ENCODE measurements at regions not wholly inside any gene's neighbourhood (a gene's known extent, or its start where the extent isn't known, plus 50 kb on each side); places are given as distances from the start of the nearest gene placed in this dataset.

DNA sequence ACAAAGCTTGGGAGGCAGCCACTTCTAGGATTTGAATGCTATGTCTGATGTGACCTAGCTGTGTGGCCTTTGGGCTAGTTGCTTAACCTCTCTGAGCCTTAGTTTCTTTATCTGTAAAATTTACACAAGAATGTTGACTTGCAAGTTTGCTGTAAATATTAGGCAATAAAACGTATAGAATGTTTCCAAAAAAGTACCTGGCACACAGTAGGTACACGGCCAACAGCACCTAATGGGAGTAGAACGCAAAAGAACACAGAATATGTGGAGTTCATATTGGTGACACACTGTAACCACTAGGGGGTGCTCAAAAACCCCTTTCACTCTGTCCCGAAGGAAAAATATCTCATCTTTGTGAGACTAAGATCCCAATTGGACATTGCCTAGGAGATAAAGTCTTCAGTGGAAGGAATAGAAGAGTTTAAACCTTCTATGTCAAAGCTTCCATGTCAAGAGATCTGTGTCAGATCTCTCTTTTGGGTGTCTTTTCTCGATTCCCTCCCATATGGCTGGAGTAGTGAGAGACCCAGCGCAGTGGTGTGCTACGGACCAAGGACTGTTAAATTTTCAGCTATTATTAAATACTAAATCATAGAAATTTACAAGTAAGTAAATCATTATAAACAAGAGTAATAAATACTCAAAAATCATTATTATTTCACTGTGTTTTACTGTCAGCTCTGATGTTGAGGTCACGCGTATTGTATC, 145.4 kb upstream of the RAD23B start:
- no peak for TF ChIP-seq POLR2A (IDR thresholded peaks at IDR 0.05; ENCODE audit: low read depth, low read length)
- peak; percentile 71 for FAIRE-seq
- peak; percentile 64 for DNase-seq (ENCODE audit: insufficient read length, low spot score)

DNA sequence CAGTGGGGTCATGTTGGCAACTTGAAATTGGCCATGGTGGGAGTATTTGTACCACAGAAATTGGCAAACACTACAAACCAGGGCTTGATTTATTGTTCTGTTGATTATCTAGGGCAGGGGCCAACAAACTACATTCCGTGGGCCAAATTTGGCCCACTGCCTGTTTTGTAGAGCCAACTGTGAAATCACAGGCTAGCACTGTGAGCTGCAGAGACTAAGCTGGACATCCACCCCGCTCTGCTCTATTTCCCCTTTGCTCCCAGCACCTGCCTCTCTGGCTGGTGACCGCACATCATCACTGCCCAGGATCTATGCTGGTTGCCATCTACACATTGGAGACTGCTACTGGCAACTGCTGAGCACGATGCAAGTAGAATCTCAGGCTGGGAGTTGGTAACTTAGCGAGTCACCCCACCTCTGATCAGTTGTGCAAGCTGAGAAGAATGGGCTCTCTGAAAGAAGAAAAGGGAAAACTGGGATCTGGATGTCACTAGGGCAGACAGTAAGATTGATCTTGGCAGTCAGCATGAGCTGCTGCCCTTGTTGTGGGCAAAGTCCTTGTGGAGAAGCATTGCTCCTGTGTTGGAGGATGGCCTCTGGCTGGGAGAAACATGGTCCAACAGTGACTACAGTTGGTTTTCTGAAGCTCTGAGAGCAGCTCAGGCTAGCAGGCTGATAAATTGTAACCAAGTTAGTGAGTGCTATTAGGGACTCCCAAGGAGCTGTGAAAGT, 144.7 kb upstream of the RAD23B start:
- FAIRE-seq (no peak), DNase-seq (ENCODE audit: insufficient read length, low spot score) (no peak)
- TF ChIP-seq POLR2A (IDR thresholded peaks at IDR 0.05; ENCODE audit: low read depth, low read length): no peak

GRCh38 chr9:107141967-107142366, 141.1 kb upstream of the RAD23B start:
- DNase-seq (ENCODE audit: insufficient read length, low spot score) (no peak), FAIRE-seq (no peak)
- TF ChIP-seq POLR2A (IDR thresholded peaks at IDR 0.05; ENCODE audit: low read depth, low read length): no peak

DNA sequence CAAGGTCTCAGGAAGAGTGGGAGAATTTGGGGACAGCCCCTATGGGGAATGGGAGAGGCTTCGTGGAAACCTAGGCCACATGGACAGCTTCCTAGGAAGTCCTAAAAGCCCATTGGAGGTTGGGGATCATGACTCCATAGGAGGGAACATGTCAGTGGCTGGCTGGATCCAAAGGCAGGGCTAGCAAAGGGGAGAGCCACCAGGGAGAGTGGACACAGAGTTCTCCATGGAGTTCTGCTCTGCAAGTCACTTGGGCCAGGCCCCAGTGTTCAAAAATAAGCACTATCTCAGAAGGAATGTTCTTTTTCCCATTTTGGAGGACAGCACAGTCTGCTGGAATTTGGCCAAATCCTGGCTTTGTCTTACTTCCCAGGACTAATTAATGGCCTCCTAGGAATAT, 140.6 kb upstream of the RAD23B start:
- no peak for TF ChIP-seq POLR2A (IDR thresholded peaks at IDR 0.05; ENCODE audit: low read depth, low read length)
- FAIRE-seq (no peak), DNase-seq (ENCODE audit: insufficient read length, low spot score) (no peak)

- no peak for TF ChIP-seq POLR2A (IDR thresholded peaks at IDR 0.05; ENCODE audit: low read depth, low read length)
- FAIRE-seq: no peak
These were observed 140.0 kb upstream of the RAD23B start for GRCh38 chr9:107142896-107143603.

DNA sequence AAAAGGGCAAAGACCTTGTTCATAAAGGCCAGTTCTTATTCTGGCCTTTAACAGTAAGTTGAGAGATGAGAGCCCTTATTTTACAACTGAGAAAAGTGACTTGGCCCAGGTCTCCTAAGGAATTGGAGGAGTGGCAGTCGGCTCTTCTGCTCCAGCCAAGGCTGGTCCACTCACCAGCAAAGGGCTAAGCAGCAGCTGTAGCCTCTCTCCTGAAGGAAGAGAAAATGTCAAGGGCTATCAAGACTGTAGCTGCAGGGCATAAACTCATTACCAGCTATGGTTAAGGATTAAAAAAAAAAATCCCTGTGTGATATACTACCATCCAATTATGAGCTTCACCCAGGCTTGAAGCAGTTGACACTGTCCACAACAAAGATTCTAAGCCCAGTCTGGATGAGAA, 138.6 kb upstream of the RAD23B start:
- FAIRE-seq (no peak), DNase-seq (ENCODE audit: insufficient read length, low spot score) (no peak)
- TF ChIP-seq POLR2A (IDR thresholded peaks at IDR 0.05; ENCODE audit: low read depth, low read length): no peak

More at GRCh38 chr9:107142896-107143603, 140.0 kb upstream of the RAD23B start:
- DNase-seq (ENCODE audit: insufficient read length, low spot score): no peak

DNA sequence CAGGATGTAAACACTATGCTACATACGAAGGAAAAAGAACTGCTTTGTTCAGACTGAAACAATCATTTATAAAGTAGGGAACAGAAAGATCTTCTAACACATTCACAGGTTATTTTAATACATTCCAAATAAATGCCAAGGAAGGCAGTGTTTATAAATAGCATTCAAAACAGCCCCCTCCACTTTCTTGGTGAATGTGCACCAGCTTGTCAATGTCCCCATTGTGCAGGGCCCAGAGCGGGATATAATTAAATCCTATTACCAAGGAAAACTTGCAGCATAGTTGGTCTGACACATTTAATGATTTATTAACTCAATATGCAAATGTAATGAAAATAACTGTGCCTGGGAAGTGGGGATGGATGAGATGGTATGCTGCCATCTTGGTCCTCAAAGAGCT, 135.9 kb upstream of the RAD23B start:
- no peak for TF ChIP-seq POLR2A (IDR thresholded peaks at IDR 0.05; ENCODE audit: low read depth, low read length)
- DNase-seq (ENCODE audit: insufficient read length, low spot score): no peak
- FAIRE-seq: no peak

DNA sequence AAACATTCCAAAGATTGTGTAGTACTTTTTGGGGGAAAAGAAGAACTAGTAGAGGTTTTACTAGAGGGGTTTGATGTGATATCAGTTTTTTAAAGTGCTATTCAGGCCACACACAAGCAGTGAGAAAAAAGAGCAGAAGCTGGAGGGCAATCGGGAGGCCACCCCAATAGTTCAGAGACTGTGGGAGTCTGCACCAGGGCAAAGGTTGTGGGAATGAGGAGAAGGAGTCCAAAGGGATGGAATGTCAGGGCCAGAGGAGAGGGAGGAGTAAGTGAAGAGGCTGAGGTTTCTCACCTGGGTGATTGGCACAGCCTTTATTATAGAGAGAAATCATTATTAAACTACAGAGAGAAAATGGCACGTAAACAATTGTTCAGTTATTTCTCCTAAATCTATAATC, 134.9 kb upstream of the RAD23B start:
- no peak for TF ChIP-seq POLR2A (IDR thresholded peaks at IDR 0.05; ENCODE audit: low read depth, low read length)
- no peak for DNase-seq (ENCODE audit: insufficient read length, low spot score)
- no peak for FAIRE-seq

DNA sequence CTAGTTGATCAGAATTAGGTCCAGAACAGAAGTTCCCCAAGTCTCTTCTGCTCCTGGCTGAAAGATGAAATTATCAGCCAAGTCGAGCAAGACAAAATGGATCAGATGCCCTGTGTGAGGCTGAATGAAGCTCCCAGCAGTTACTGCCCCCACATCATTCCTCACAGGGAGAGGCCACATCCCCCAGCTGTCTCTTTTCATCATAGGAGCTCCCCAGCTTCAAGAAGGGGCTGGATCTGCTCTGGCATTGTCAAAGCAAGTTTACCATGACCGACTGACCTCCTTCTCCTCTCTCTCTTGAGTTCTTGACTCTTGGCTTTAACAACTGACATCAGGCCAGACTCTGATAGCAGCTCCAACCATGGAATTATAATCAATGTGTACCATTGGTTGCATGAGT, 133.3 kb upstream of the RAD23B start:
- FAIRE-seq: no peak
- TF ChIP-seq POLR2A (IDR thresholded peaks at IDR 0.05; ENCODE audit: low read depth, low read length): no peak

GRCh38 chr9:107153336-107153735, 129.7 kb upstream of the RAD23B start:
- DNase-seq (ENCODE audit: insufficient read length, low spot score) (no peak), FAIRE-seq (no peak)
- TF ChIP-seq POLR2A (IDR thresholded peaks at IDR 0.05; ENCODE audit: low read depth, low read length): no peak

More for the DNA sequence above, 133.3 kb upstream of the RAD23B start:
- no peak for DNase-seq (ENCODE audit: insufficient read length, low spot score)

GRCh38 chr9:107154291-107154690, 128.8 kb upstream of the RAD23B start:
- no peak for FAIRE-seq
- no peak for DNase-seq (ENCODE audit: insufficient read length, low spot score)
- no peak for TF ChIP-seq POLR2A (IDR thresholded peaks at IDR 0.05; ENCODE audit: low read depth, low read length)

- no peak for FAIRE-seq
- no peak for TF ChIP-seq POLR2A (IDR thresholded peaks at IDR 0.05; ENCODE audit: low read depth, low read length)
- no peak for DNase-seq (ENCODE audit: insufficient read length, low spot score)
These were observed 128.3 kb upstream of the RAD23B start for GRCh38 chr9:107154766-107155165.

GRCh38 chr9:107155244-107155817, 127.7 kb upstream of the RAD23B start:
- TF ChIP-seq POLR2A (IDR thresholded peaks at IDR 0.05; ENCODE audit: low read depth, low read length): no peak
- DNase-seq (ENCODE audit: insufficient read length, low spot score) (no peak), FAIRE-seq (no peak)

DNA sequence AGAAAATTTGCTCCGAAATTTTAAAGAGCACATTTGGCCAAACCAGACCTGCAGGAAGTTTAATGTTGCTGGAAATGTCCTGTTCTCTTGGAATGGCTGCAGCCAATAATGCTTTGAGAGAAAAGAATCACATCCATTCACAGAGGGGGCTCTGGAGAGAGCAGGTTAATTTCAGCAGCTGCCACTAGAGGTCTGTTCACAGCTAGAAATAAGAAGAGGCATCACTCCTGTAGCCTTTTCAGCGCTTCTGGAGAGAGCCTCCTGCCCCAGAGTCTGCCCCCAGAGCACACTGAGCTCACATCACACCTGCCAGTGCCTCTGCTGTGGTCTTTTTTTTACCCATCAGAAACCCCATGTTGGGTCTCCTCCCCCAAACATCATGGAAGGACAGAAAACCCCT, 124.8 kb upstream of the RAD23B start:
- DNase-seq (ENCODE audit: insufficient read length, low spot score) (peak; percentile 37), FAIRE-seq (peak; percentile 64)
- no peak for TF ChIP-seq POLR2A (IDR thresholded peaks at IDR 0.05; ENCODE audit: low read depth, low read length)
